Mesenchymal stem cell (in vitro differentiated cells and primary cell): ENCODE measurements at regions not wholly inside any gene's neighbourhood (a gene's known extent, or its start where the extent isn't known, plus 50 kb on each side); places are given as distances from the start of the nearest gene placed in this dataset.

Source experiments
- DNase-seq: peaks from one replicate; pipeline ENCODE4 v3.0.0-alpha.2; 2013
- H2AFZ ChIP-seq: one replicate; pipeline ENCODE4 v1.6.1; 2013; ENCODE audit warnings: low read depth, mild to moderate bottlenecking, control low read depth, inconsistent platforms, low read length, moderate library complexity
- H2AK5ac ChIP-seq: 2 replicates; pipeline ENCODE4 v1.6.1; 2013; ENCODE audit warnings: low read length, moderate library complexity, mild to moderate bottlenecking, inconsistent platforms; ENCODE audit not compliant: severe bottlenecking
- H2BK120ac ChIP-seq: one replicate; pipeline ENCODE4 v1.6.1; 2013; ENCODE audit warnings: low read depth, mild to moderate bottlenecking, inconsistent platforms, low read length, moderate library complexity
- H2BK12ac ChIP-seq, 2 experiments: one replicate each; pipeline ENCODE4 v1.6.1; 2013; ENCODE audit warnings: inconsistent platforms in 2 of 2, low read length in 2 of 2, mild to moderate bottlenecking in 2 of 2, moderate library complexity in 2 of 2, control low read depth in 1 of 2
- H2BK15ac ChIP-seq: one replicate; pipeline ENCODE4 v1.6.1; 2013; ENCODE audit warnings: mild to moderate bottlenecking, low read depth, inconsistent platforms; ENCODE audit not compliant: poor library complexity, severe bottlenecking
- H2BK5ac ChIP-seq: 2 replicates; pipeline ENCODE4 v1.6.1; 2013; ENCODE audit warnings: low read depth, mild to moderate bottlenecking, low read length, control low read depth, inconsistent platforms; ENCODE audit not compliant: poor library complexity, severe bottlenecking
- H3K14ac ChIP-seq, 2 experiments: one replicate each; pipeline ENCODE4 v1.6.1; 2013; ENCODE audit warnings: inconsistent platforms in 2 of 2, low read length in 2 of 2, control low read depth in 1 of 2, mild to moderate bottlenecking in 1 of 2, moderate library complexity in 1 of 2
- H3K18ac ChIP-seq, 2 experiments: one replicate each; pipeline ENCODE4 v1.6.1; 2013; ENCODE audit warnings: inconsistent platforms in 2 of 2, low read length in 2 of 2, control low read depth in 1 of 2, low read depth in 1 of 2, mild to moderate bottlenecking in 1 of 2
- H3K23ac ChIP-seq, 2 experiments: one replicate each; pipeline ENCODE4 v1.6.1; 2013; ENCODE audit warnings: inconsistent platforms in 2 of 2, low read length in 2 of 2, mild to moderate bottlenecking in 2 of 2, moderate library complexity in 2 of 2, control low read depth in 1 of 2
- H3K27ac ChIP-seq: 2 replicates; pipeline ENCODE4 v1.5.1; 2013; ENCODE audit warnings: mild to moderate bottlenecking, moderate library complexity, low read length, control low read depth, inconsistent platforms; ENCODE audit not compliant: poor library complexity, severe bottlenecking
- H3K27me3 ChIP-seq, 2 experiments: 2 replicates each; pipeline versions ENCODE4 v1.6.1 to v1.7.0; 2013; ENCODE audit warnings: low read length in 2 of 2, mild to moderate bottlenecking in 2 of 2, moderate library complexity in 2 of 2, control low read depth in 1 of 2, inconsistent platforms in 1 of 2; ENCODE audit not compliant: control insufficient read depth in 1 of 2, insufficient read depth in 1 of 2
- H3K36me3 ChIP-seq, 2 experiments: 2 replicates each; pipeline versions ENCODE4 v1.6.1 to v1.7.0; 2013; ENCODE audit warnings: low read length in 2 of 2, control low read depth in 1 of 2, inconsistent platforms in 1 of 2, low read depth in 1 of 2, mild to moderate bottlenecking in 1 of 2; ENCODE audit not compliant: insufficient read depth in 2 of 2, control insufficient read depth in 1 of 2
- H3K4ac ChIP-seq, 2 experiments: one replicate each; pipeline ENCODE4 v1.6.1; 2013; ENCODE audit warnings: inconsistent platforms in 2 of 2, low read length in 2 of 2, mild to moderate bottlenecking in 2 of 2, moderate library complexity in 2 of 2, control low read depth in 1 of 2, low read depth in 1 of 2
- H3K4me1 ChIP-seq: 2 replicates; pipeline ENCODE4 v1.6.1; 2013; ENCODE audit warnings: low read depth, low read length, control low read depth; ENCODE audit not compliant: control insufficient read depth, insufficient read depth
- H3K4me2 ChIP-seq: 2 replicates; pipeline ENCODE4 v1.6.1; 2013; ENCODE audit warnings: low read length, mild to moderate bottlenecking, inconsistent platforms; ENCODE audit not compliant: poor library complexity, severe bottlenecking
- H3K4me3 ChIP-seq, 2 experiments: 2 replicates each; pipeline versions ENCODE4 v1.5.1 to v1.7.0; 2013; ENCODE audit warnings: low read length in 2 of 2, mild to moderate bottlenecking in 2 of 2, control low read depth in 1 of 2, low read depth in 1 of 2; ENCODE audit not compliant: insufficient read depth in 1 of 2
- H3K79me1 ChIP-seq: replicated peaks from 2 replicates; pipeline ENCODE4 v1.6.1; 2013; ENCODE audit warnings: mild to moderate bottlenecking, control low read depth, low read length, inconsistent platforms; ENCODE audit not compliant: poor library complexity, severe bottlenecking
- H3K9ac ChIP-seq: 2 replicates; pipeline ENCODE4 v1.7.0; 2013; ENCODE audit warnings: mild to moderate bottlenecking, low read length, moderate library complexity
- H3K9me3 ChIP-seq: 2 replicates; pipeline ENCODE4 v1.7.0; 2013; ENCODE audit warnings: mild to moderate bottlenecking, low read length; ENCODE audit not compliant: control insufficient read depth
- H4K8ac ChIP-seq: one replicate; pipeline ENCODE4 v1.6.1; 2013; ENCODE audit warnings: inconsistent platforms, mild to moderate bottlenecking, low read length, moderate library complexity
- H4K91ac ChIP-seq: one replicate; pipeline ENCODE4 v1.6.1; 2013; ENCODE audit warnings: mild to moderate bottlenecking, low read length, inconsistent platforms
- WGBS: methylation state at CpG from one replicate; pipeline ENCODE4 v1.1.7; 2013; ENCODE audit warnings: mixed read lengths; 5-methylcytosine and 5-hydroxymethylcytosine counted together

GRCh38 chr15:62488387-62488786 is 323.3 kb upstream of the C2CD4B start:
- H3K9ac ChIP-seq: peak overlapping the region; percentile 1

GRCh38 chr15:62491642-62492041 is 326.6 kb upstream of the C2CD4B start:
- no peak overlapping the region for H4K91ac ChIP-seq
- H3K14ac ChIP-seq: no peak overlapping the region
- WGBS: 17% methylated on average over 1 of the region's 2 CpGs
- H3K27ac ChIP-seq: no peak overlapping the region
- no peak overlapping the region for H3K4me2 ChIP-seq
- H3K79me1 ChIP-seq: peaks cover 13% of the 10 kb centered on the region
- H3K4me1 ChIP-seq: no peaks in the 10 kb centered on the region
- no peak overlapping the region for H3K4ac ChIP-seq
- no peaks in the 10 kb centered on the region for H3K27me3 ChIP-seq
- no peak overlapping the region for H3K4me3 ChIP-seq
- H3K9ac ChIP-seq: peak overlapping the region; percentile 11
- no peaks in the 10 kb centered on the region for H3K36me3 ChIP-seq
- H2AFZ ChIP-seq: no peak overlapping the region
- H2BK5ac ChIP-seq: no peak overlapping the region
- no peak overlapping the region for H2BK12ac ChIP-seq
- H3K23ac ChIP-seq: no peak overlapping the region
- DNase-seq: peak; percentile 76
- H2BK120ac ChIP-seq: no peak overlapping the region
- no peak overlapping the region for H2BK15ac ChIP-seq
- H3K9me3 ChIP-seq: no peaks in the 10 kb centered on the region
- H2AK5ac ChIP-seq: no peak overlapping the region
- H3K18ac ChIP-seq: no peak overlapping the region
- H4K8ac ChIP-seq: no peak overlapping the region

More at GRCh38 chr15:62488387-62488786, 323.3 kb upstream of the C2CD4B start:
- H2BK5ac ChIP-seq: no peak overlapping the region
- no peak overlapping the region for H2BK15ac ChIP-seq
- H4K91ac ChIP-seq: no peak overlapping the region
- peaks cover 4% of the 10 kb centered on the region for H3K4me1 ChIP-seq
- no peak overlapping the region for H4K8ac ChIP-seq
- H3K79me1 ChIP-seq: peaks cover 17% of the 10 kb centered on the region
- no peak overlapping the region for H3K4ac ChIP-seq
- no peak overlapping the region for H3K23ac ChIP-seq
- H3K9me3 ChIP-seq: no peaks in the 10 kb centered on the region
- no peak overlapping the region for H3K27ac ChIP-seq
- H3K18ac ChIP-seq: no peak overlapping the region
- no peaks in the 10 kb centered on the region for H3K27me3 ChIP-seq
- no peak overlapping the region for H2BK120ac ChIP-seq
- H3K4me3 ChIP-seq: no peak overlapping the region
- H3K36me3 ChIP-seq: peaks cover 0 to 2% of the 10 kb centered on the region in 2 experiments
- no peak overlapping the region for H2AK5ac ChIP-seq
- no CpG with 5 or more reads among the region's 1 CpG for WGBS
- H2AFZ ChIP-seq: no peak overlapping the region
- H2BK12ac ChIP-seq: no peak overlapping the region
- H3K4me2 ChIP-seq: no peak overlapping the region
- DNase-seq: no peak
- no peak overlapping the region for H3K14ac ChIP-seq

GRCh38 chr15:62492900-62493299 is 327.8 kb upstream of the C2CD4B start:
- H3K4me2 ChIP-seq: no peak overlapping the region

DNA sequence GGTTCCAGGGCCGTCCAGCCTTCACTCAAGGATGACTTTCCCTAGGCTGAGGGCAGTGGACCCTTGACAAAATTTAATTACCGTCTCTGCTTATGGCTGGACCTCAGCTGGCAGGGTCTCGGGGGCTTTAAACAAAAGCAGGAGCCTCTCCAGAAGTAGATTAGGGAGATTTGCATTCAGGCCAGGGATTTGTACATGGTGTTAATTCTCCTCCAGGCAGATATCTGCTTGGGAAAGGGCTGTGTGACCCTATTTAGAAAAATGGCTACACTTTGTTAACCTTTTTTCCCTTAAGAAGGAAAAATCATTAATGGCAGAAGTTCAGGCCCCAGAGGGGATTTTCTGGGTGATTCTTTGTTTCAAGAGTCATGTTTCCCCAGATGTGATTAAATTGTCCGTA is 329.1 kb upstream of the C2CD4B start:
- no peak overlapping the region for H2AK5ac ChIP-seq
- no peaks in the 10 kb centered on the region for H3K36me3 ChIP-seq
- no peak overlapping the region for H3K4me2 ChIP-seq
- H2BK5ac ChIP-seq: no peak overlapping the region
- no peak overlapping the region for H2BK120ac ChIP-seq
- H3K27ac ChIP-seq: no peak overlapping the region
- H3K18ac ChIP-seq: no peak overlapping the region
- no peak overlapping the region for H2AFZ ChIP-seq
- no peak overlapping the region for H4K91ac ChIP-seq
- no peak overlapping the region for H3K4ac ChIP-seq
- no peak overlapping the region for H3K14ac ChIP-seq
- WGBS: 77% methylated on average over 3 of the region's 4 CpGs
- H3K4me1 ChIP-seq: peaks cover 3% of the 10 kb centered on the region
- no peaks in the 10 kb centered on the region for H3K9me3 ChIP-seq
- peak overlapping the region in 1 of 2 experiments; percentile 49 for H2BK12ac ChIP-seq
- DNase-seq: no peak
- no peak overlapping the region for H2BK15ac ChIP-seq
- H3K4me3 ChIP-seq: no peak overlapping the region
- H4K8ac ChIP-seq: no peak overlapping the region
- H3K27me3 ChIP-seq: no peaks in the 10 kb centered on the region
- no peak overlapping the region for H3K23ac ChIP-seq
- H3K9ac ChIP-seq: peak overlapping the region; percentile 40
- peaks cover 11% of the 10 kb centered on the region for H3K79me1 ChIP-seq

More at GRCh38 chr15:62492900-62493299, 327.8 kb upstream of the C2CD4B start:
- H2BK12ac ChIP-seq: peak overlapping the region in 1 of 2 experiments; percentile 45
- H3K9ac ChIP-seq: no peak overlapping the region
- no peak for DNase-seq
- no peaks in the 10 kb centered on the region for H3K36me3 ChIP-seq
- no peak overlapping the region for H3K27ac ChIP-seq
- no peak overlapping the region for H4K91ac ChIP-seq
- H3K14ac ChIP-seq: no peak overlapping the region
- WGBS: 51% methylated on average over 6 of the region's 6 CpGs
- H3K27me3 ChIP-seq: no peaks in the 10 kb centered on the region
- peak overlapping the region; percentile 23 for H2AK5ac ChIP-seq
- no peak overlapping the region for H3K18ac ChIP-seq
- peaks cover 11% of the 10 kb centered on the region for H3K79me1 ChIP-seq
- peaks cover 1% of the 10 kb centered on the region for H3K4me1 ChIP-seq
- no peak overlapping the region for H2AFZ ChIP-seq
- no peak overlapping the region for H3K4me3 ChIP-seq
- H2BK15ac ChIP-seq: no peak overlapping the region
- H4K8ac ChIP-seq: no peak overlapping the region
- no peak overlapping the region for H3K23ac ChIP-seq
- no peak overlapping the region for H2BK120ac ChIP-seq
- no peak overlapping the region for H3K4ac ChIP-seq
- H2BK5ac ChIP-seq: no peak overlapping the region
- no peaks in the 10 kb centered on the region for H3K9me3 ChIP-seq
